ENCODE measurements at regions not wholly inside any gene's neighbourhood (a gene's known extent, or its start where the extent isn't known, plus 50 kb on each side); places are given as distances from the start of the nearest gene placed in this dataset.

DNA sequence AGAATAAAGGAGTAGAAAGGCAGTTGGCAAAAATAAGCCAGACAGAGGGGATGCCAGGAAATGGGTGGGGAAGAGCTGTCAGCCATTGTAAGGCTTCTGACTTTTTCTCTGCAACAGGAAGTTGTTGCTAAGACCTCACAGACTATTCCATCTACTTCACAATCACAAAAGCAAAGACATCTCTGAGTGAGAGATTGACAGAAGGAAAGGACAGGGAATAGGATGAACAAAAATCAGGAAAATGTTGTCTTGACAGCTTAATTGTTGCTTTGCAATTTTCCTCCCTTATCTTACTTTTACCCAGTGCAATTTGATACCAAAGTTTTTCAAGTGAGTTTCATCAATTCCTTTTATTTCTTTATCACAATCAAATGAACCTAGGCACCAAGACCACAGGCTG, 291.2 kb downstream of the CBLN4 start:
- no peak for DNase-seq
- Mint-ChIP-seq H3K9me3 (peaks cover 9% of the 10 kb centered on the region), H3K27ac (no peak overlapping the region), H3K4me1 (no peaks in the 10 kb centered on the region), H3K27me3 (ENCODE audit: low read depth, poor library complexity) (no peaks in the 10 kb centered on the region), H3K4me3 (no peak overlapping the region), H3K36me3 (ENCODE audit: low read depth) (no peaks in the 10 kb centered on the region)
- TF ChIP-seq, protein P1, sequence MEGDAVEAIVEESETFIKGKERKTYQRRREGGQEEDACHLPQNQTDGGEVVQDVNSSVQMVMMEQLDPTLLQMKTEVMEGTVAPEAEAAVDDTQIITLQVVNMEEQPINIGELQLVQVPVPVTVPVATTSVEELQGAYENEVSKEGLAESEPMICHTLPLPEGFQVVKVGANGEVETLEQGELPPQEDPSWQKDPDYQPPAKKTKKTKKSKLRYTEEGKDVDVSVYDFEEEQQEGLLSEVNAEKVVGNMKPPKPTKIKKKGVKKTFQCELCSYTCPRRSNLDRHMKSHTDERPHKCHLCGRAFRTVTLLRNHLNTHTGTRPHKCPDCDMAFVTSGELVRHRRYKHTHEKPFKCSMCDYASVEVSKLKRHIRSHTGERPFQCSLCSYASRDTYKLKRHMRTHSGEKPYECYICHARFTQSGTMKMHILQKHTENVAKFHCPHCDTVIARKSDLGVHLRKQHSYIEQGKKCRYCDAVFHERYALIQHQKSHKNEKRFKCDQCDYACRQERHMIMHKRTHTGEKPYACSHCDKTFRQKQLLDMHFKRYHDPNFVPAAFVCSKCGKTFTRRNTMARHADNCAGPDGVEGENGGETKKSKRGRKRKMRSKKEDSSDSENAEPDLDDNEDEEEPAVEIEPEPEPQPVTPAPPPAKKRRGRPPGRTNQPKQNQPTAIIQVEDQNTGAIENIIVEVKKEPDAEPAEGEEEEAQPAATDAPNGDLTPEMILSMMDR (IDR thresholded peaks at IDR 0.05): no peak

DNA sequence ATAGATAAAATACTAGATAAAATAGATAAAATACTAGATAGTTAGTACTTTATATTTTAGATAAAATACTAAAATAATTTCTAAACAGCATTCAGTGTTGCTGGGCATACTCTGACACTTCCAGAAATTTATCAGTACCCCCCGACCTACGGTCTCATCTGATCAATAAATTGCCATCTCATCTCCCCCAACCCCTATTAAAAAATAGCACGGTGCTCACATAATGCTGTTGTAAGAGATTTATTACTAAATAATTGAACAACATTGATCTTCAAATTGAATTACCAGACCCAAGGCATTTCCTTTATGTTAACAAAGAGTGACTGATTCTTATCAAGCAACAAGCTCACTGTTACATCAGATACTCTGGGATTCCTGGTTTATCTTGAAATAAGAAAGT, 300.9 kb downstream of the CBLN4 start:
- no peak overlapping the region for H3K4me3 Mint-ChIP-seq

GRCh38 chr20:55701467-55701866, 303.9 kb downstream of the CBLN4 start:
- no peaks in the 10 kb centered on the region for H3K27me3 Mint-ChIP-seq (ENCODE audit: low read depth, poor library complexity)
- H3K9me3 Mint-ChIP-seq: no peaks in the 10 kb centered on the region
- DNase-seq: no peak
- no peak overlapping the region for H3K4me3 Mint-ChIP-seq
- peaks cover 13% of the 10 kb centered on the region for H3K4me1 Mint-ChIP-seq
- no peaks in the 10 kb centered on the region for H3K36me3 Mint-ChIP-seq (ENCODE audit: low read depth)
- H3K27ac Mint-ChIP-seq: no peak overlapping the region
- TF ChIP-seq, protein P1 (IDR thresholded peaks at IDR 0.05): no peak

More for the DNA sequence above, 300.9 kb downstream of the CBLN4 start:
- Mint-ChIP-seq H3K9me3 (peaks cover 4% of the 10 kb centered on the region), H3K36me3 (ENCODE audit: low read depth) (no peaks in the 10 kb centered on the region), H3K27me3 (ENCODE audit: low read depth, poor library complexity) (no peaks in the 10 kb centered on the region), H3K4me1 (peaks cover 5% of the 10 kb centered on the region), H3K27ac (no peak overlapping the region)
- TF ChIP-seq, protein P1 (IDR thresholded peaks at IDR 0.05): no peak
- DNase-seq: no peak

DNA sequence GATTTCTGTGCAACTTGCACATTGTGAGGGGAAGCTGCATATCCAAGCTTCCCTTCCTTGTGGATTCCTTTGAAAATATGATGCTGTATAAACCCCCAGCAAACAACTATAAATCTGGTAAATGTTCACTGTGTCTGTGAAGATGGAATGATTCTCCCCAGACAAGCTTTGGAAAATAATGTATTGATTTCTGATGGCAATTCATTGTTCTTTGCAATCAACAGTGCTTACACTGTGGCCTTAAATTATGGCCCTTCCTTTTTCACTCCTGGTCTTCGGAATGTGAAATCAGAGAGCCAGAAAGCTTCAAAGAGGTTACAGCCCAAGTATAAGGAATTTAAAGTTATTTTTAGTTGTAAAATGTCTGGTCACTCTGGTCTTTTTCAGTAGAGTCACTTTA, 308.8 kb downstream of the CBLN4 start:
- peaks cover 25% of the 10 kb centered on the region for H3K4me1 Mint-ChIP-seq
- no peak overlapping the region for H3K27ac Mint-ChIP-seq
- no peak for DNase-seq
- no peaks in the 10 kb centered on the region for H3K36me3 Mint-ChIP-seq (ENCODE audit: low read depth)
- no peaks in the 10 kb centered on the region for H3K9me3 Mint-ChIP-seq
- TF ChIP-seq, protein P1 (IDR thresholded peaks at IDR 0.05): no peak
- no peak overlapping the region for H3K4me3 Mint-ChIP-seq
- no peaks in the 10 kb centered on the region for H3K27me3 Mint-ChIP-seq (ENCODE audit: low read depth, poor library complexity)

- Mint-ChIP-seq H3K27ac (no peak overlapping the region), H3K9me3 (no peaks in the 10 kb centered on the region), H3K4me3 (no peak overlapping the region), H3K27me3 (ENCODE audit: low read depth, poor library complexity) (no peaks in the 10 kb centered on the region), H3K36me3 (ENCODE audit: low read depth) (no peaks in the 10 kb centered on the region), H3K4me1 (peaks cover 30% of the 10 kb centered on the region)
- no peak for DNase-seq
- TF ChIP-seq, protein P1 (IDR thresholded peaks at IDR 0.05): no peak
Observed at GRCh38 chr20:55693641-55694040, 311.7 kb downstream of the CBLN4 start.

DNA sequence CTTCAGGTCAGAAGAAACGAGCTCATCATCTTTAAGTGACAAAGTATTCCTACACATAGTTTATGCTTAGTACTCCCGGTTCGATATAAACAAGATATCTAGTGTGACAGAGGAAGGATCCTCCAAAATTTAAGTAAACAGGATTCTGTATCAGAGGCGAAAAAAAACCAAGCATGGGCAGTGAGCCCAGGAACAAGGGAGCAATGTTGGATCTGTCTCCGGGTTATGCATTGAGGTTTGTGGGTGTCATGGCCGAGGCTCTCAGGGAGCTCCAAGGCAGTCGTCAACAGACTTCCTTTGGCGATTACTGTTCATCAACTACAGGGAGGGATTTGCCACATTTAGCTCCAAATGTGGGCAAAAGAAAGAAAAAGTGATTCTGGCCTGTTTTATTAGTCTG, 319.5 kb downstream of the CBLN4 start:
- TF ChIP-seq, protein P1 (IDR thresholded peaks at IDR 0.05): no peak
- DNase-seq: no peak
- H3K4me1 Mint-ChIP-seq: peaks cover 23% of the 10 kb centered on the region
- H3K36me3 Mint-ChIP-seq (ENCODE audit: low read depth): no peaks in the 10 kb centered on the region
- peaks cover 6% of the 10 kb centered on the region for H3K27me3 Mint-ChIP-seq (ENCODE audit: low read depth, poor library complexity)
- H3K4me3 Mint-ChIP-seq: no peak overlapping the region
- no peak overlapping the region for H3K27ac Mint-ChIP-seq
- H3K9me3 Mint-ChIP-seq: no peaks in the 10 kb centered on the region
